ENCODE measurements at regions not wholly inside any gene's neighbourhood (a gene's known extent, or its start where the extent isn't known, plus 50 kb on each side); places are given as distances from the start of the nearest gene placed in this dataset.

DNA sequence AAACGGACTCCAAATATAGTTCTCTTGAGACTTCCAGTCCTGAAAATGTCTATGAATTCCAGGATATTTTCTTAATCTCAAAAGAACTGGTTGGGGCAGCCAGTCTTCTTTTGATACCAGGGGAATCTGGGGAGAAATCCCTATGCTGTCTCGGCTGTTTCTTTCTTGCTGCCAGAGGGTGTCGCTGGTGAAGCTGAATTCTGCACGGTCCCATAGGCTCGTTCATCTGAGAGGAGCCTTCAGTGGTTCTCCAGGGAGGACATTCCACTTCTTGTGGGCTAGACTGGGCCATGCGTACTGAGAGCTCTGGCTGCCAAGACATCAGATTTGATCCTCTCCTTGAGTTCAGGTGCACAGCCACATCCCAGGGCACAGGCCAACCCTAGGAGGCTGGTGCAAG is 155.0 kb upstream of the CLINT1 start:
- TF ChIP-seq, protein P1, sequence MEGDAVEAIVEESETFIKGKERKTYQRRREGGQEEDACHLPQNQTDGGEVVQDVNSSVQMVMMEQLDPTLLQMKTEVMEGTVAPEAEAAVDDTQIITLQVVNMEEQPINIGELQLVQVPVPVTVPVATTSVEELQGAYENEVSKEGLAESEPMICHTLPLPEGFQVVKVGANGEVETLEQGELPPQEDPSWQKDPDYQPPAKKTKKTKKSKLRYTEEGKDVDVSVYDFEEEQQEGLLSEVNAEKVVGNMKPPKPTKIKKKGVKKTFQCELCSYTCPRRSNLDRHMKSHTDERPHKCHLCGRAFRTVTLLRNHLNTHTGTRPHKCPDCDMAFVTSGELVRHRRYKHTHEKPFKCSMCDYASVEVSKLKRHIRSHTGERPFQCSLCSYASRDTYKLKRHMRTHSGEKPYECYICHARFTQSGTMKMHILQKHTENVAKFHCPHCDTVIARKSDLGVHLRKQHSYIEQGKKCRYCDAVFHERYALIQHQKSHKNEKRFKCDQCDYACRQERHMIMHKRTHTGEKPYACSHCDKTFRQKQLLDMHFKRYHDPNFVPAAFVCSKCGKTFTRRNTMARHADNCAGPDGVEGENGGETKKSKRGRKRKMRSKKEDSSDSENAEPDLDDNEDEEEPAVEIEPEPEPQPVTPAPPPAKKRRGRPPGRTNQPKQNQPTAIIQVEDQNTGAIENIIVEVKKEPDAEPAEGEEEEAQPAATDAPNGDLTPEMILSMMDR (IDR thresholded peaks at IDR 0.05; ENCODE audit: poor library complexity), result peak; percentile 57
- no peak for TF ChIP-seq EZH2phosphoT487 (IDR thresholded peaks at IDR 0.05; ENCODE audit: low read depth, severe bottlenecking, unreplicated experiment)
- TF ChIP-seq EZH2 (IDR thresholded peaks at IDR 0.05; ENCODE audit: borderline replicate concordance), result no peak
